GM12873 (cell line): ENCODE measurements at regions not wholly inside any gene's neighbourhood (a gene's known extent, or its start where the extent isn't known, plus 50 kb on each side); places are given as distances from the start of the nearest gene placed in this dataset.

Experiments used
- TF ChIP-seq, protein P1 (sequence below): IDR thresholded peaks from 2 replicates; pipeline ENCODE4 v1.5.1; 2012; ENCODE audit warnings: low read depth, mild to moderate bottlenecking, moderate library complexity, low read length, control low read depth; ENCODE audit not compliant: insufficient read depth; ENCODE audit errors: missing control alignments

DNA sequence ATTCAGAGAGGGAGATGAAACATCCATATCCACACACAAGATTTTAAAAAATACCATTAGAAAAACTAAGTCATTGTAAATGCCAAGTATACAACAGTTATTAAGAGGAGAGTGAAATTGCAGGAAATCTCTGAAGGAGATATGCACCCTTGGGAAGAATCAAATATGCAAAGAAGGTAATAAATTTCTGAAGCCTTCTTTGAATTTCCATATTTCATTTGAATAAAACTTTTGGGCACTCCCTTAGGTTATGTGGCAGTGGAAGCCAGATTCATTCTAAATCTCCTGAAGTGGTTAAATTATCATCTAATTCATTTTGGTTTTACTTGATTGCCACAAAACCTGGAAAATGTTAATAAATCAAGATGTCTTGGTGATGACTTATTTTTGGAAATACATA is 138.9 kb upstream of the CLEC14A start:
- TF ChIP-seq, protein P1, sequence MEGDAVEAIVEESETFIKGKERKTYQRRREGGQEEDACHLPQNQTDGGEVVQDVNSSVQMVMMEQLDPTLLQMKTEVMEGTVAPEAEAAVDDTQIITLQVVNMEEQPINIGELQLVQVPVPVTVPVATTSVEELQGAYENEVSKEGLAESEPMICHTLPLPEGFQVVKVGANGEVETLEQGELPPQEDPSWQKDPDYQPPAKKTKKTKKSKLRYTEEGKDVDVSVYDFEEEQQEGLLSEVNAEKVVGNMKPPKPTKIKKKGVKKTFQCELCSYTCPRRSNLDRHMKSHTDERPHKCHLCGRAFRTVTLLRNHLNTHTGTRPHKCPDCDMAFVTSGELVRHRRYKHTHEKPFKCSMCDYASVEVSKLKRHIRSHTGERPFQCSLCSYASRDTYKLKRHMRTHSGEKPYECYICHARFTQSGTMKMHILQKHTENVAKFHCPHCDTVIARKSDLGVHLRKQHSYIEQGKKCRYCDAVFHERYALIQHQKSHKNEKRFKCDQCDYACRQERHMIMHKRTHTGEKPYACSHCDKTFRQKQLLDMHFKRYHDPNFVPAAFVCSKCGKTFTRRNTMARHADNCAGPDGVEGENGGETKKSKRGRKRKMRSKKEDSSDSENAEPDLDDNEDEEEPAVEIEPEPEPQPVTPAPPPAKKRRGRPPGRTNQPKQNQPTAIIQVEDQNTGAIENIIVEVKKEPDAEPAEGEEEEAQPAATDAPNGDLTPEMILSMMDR = no peak

DNA sequence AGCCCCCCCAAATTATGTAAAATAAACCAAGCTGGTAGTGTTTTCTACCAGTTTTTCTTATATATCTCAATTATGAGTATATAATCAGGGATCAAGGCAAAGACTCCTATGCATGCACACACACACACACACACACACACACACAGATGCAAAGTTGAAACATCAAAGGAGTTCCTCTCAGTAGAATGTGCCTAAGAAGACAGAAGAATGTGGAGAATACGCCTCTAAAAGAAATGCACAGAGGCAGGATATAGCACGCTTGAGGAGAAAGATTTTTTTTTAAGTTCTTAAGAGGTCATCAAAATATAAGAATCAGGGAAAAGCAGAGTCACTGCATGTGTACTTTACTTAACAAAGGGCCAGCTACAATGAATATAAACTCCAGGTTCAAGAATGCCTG is 138.2 kb upstream of the CLEC14A start:
- TF ChIP-seq, protein P1 = no peak

DNA sequence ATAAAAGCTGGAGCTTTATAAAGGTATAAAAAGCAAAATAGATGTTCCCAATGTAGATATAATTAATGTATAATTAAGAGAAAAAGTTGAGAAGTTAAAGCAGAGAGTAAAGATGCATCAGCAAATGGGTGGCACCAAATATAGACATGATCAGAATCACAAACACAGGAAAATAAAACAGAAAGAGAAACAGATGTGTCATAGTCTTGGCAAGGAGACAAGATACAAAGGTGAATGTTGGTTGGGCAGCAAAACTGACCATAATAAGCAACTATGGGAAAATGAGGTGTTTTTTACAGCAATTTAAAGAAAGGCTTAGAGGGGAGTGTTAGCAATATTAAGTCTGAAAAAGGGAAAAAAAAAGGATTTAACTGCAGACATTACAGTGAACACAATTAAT is 135.4 kb upstream of the CLEC14A start:
- TF ChIP-seq, protein P1 = no peak

DNA sequence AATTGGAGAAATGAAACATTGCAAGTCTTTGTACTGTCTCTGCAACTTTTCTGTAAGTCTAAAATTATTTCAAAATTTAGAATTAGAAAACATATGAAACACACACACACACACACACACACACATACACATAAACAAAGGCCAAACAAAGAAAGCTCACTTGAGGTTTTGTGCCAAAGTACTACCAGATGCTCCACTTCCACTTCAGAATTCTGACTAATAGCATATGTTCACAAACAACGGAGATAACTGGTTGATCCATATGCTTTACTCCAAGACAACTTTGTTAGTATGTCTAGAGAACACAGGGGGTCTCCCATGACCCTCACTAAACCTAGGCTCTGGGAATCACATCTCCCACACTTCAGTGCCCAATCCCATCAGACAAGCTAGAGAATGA is 133.8 kb upstream of the CLEC14A start:
- TF ChIP-seq, protein P1 = no peak

DNA sequence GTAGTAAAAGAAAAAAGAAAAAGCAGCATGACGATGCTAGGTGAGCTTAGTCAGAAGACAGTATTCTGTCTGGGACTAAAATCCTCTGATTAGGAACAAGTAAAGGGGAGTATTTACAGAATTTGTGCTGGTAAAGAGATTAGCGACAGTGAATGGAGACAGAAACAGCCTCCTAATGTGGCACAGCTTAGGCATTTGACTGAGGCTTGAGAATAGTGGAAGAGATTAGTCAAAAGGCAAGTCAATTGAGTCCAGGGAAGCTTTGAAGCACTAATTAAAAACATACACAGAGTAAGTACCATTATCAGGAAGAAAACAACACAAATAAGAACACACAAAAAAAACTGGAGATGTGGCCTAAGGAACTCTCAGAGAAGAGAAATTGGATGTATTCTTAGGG is 131.9 kb upstream of the CLEC14A start:
- TF ChIP-seq, protein P1 = no peak

DNA sequence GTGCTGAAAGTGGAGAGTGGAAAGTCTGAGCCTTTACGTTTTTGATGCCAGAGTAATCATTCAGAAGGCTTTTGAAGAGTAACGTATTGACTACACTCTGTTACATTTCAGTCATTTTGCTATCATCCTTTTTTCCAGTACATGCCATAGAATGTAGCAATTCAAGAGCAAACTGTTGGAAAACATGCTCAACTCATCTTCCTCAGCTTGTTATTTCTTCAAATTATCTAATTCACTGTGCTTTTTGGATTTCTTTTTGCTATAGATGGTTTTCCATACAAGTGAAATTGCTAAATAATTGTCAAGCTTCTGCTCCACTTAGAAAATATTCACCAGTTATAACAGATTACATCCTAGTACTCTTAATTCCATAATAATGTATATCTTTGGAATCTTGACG is 129.9 kb upstream of the CLEC14A start:
- TF ChIP-seq, protein P1 = no peak

DNA sequence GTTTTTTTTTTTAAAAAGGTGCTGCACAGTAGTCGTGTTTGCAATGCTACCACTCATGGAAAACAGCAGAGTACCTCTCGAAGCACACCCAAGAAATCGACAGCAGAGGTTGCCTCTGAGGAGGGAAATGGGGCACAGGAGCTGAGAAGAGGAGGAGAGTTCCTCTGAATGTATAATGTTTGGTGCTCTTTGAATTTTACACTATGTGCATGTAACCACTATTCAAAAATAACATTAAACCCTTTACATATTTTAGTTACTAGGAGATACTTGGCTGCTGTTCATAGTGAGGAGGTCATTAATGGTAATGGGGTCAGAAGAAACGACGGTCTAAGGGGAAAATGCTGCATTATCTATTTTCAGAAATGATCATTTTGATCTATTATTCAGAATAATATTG is 129.4 kb upstream of the CLEC14A start:
- TF ChIP-seq, protein P1 = no peak
